ENCODE measurements at regions not wholly inside any gene's neighbourhood (a gene's known extent, or its start where the extent isn't known, plus 50 kb on each side); places are given as distances from the start of the nearest gene placed in this dataset.

DNA sequence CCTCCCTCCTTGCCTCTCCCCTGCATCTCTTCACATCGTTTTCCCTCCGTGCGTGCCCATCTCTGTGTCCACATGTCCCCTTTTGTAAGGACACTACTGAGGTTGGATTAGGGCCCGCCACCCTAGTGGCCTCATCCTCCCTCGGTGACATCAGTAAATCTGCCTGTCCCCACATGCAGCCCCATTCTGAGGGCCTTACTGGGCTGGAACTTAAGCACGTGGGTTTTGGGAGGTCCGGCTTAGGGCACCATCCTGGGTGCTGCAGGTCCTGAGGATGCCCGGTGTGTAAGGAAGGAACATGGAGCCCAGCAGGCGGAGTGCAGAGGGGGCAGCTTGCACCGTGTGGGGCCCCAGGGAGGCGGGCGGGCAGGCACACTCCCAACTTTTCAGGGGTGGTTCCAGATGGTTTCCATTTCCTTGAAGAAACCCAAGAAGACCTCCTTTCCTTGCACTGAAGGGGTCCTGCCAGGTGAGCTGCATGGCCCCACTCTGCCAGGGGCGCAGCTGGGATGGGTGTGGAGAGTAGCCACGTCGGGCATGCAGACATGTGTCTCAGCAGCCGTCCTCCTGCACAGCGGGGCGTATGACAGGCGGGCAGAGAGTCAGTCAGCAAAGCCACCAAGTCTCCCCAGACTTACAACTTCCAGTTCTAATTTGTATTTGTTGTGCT lies 329.9 kb downstream of the QKI start:
- TF ChIP-seq, protein P1, sequence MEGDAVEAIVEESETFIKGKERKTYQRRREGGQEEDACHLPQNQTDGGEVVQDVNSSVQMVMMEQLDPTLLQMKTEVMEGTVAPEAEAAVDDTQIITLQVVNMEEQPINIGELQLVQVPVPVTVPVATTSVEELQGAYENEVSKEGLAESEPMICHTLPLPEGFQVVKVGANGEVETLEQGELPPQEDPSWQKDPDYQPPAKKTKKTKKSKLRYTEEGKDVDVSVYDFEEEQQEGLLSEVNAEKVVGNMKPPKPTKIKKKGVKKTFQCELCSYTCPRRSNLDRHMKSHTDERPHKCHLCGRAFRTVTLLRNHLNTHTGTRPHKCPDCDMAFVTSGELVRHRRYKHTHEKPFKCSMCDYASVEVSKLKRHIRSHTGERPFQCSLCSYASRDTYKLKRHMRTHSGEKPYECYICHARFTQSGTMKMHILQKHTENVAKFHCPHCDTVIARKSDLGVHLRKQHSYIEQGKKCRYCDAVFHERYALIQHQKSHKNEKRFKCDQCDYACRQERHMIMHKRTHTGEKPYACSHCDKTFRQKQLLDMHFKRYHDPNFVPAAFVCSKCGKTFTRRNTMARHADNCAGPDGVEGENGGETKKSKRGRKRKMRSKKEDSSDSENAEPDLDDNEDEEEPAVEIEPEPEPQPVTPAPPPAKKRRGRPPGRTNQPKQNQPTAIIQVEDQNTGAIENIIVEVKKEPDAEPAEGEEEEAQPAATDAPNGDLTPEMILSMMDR (IDR thresholded peaks at IDR 0.05; ENCODE audit: low read depth, low read length, poor library complexity, severe bottlenecking) = no peak
- no peak for TF ChIP-seq EZH2phosphoT487 (IDR thresholded peaks at IDR 0.05; ENCODE audit: borderline replicate concordance, low read length)
